GM12891 (cell line): ENCODE measurements at regions not wholly inside any gene's neighbourhood (a gene's known extent, or its start where the extent isn't known, plus 50 kb on each side); places are given as distances from the start of the nearest gene placed in this dataset.
"Not testable (repeated sequence)": the region's sequence is repeated elsewhere in the genome, so short reads cannot be mapped to it uniquely, and the experiment has no call there.

Experiments
- PAX5 ChIP-seq: IDR thresholded peaks from 2 replicates; pipeline ENCODE4 v1.6.1; 2011; ENCODE audit warnings: low read length, moderate library complexity, mild to moderate bottlenecking; ENCODE audit not compliant: insufficient read depth, severe bottlenecking
- POLR2A ChIP-seq: IDR thresholded peaks from 2 replicates; pipeline ENCODE4 v1.6.1; 2011; ENCODE audit warnings: low read depth, low read length, control low read depth
- POLR2AphosphoS5 ChIP-seq: IDR thresholded peaks from 2 replicates; pipeline ENCODE4 v1.6.1; 2011; ENCODE audit warnings: low read depth, low read length, control low read depth
- POU2F2 ChIP-seq: IDR thresholded peaks from 2 replicates; pipeline ENCODE4 v1.6.1; 2011; ENCODE audit warnings: low read depth, mild to moderate bottlenecking, control low read depth, low read length, moderate library complexity
- SPI1 ChIP-seq: IDR thresholded peaks from 2 replicates; pipeline ENCODE4 v1.6.1; 2011; ENCODE audit warnings: low read depth, low read length, control low read depth
- TAF1 ChIP-seq: IDR thresholded peaks from 2 replicates; pipeline ENCODE4 v1.6.1; 2011; ENCODE audit warnings: low read depth, low read length, control low read depth

DNA sequence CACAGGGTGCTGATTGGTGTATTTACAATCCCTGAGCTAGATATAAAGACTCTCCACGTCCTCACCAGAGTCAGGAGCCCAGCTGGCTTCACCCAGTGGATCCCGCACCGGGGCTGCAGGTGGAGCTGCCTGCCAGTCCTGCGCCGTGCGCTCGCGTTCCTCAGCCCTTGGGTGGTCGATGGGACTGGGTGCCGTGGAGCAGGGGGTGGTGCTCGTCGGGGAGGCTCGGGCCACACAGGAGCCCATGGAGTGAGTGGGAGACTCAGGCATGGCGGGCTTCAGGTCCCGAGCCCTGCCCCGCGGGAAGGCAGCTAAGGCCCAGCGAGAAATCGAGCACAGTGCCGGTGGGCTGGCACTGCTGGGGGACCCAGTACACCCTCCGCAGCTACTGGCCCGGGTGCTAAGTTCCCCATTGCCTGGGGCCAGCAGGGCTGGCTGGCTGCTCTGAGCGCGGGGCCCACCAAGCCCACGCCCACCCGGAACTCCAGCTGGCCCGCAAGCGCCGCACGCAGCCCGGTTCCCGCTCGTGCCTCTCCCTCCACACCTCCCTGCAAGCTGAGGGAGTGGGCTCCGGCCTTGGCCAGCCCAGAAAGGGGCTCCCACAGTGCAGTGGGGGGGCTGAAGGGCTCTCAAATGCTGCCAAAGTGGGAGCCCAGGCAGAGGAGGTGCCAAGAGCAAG lies 66.2 kb downstream of the MAP10 start:
- TF ChIP-seq POLR2A, TAF1, POLR2AphosphoS5, SPI1, POU2F2, PAX5: not testable (repeated sequence)
